ENCODE measurements at regions not wholly inside any gene's neighbourhood (a gene's known extent, or its start where the extent isn't known, plus 50 kb on each side); places are given as distances from the start of the nearest gene placed in this dataset.

- no peak overlapping the region for H3K18ac ChIP-seq (ENCODE audit: extremely low read depth, low read length)
- no peak overlapping the region for H2BK12ac ChIP-seq (ENCODE audit: low read depth, low read length)
- DNase-seq (ENCODE audit: low read depth in 1 of 2, low spot score in 2 of 2), result no peak
- no peak overlapping the region for H3K4me3 ChIP-seq (ENCODE audit: extremely low read depth in 1 of 4, insufficient read depth in 2 of 4, low read depth in 3 of 4, low read length in 4 of 4)
- no peak overlapping the region for H2BK20ac ChIP-seq (ENCODE audit: low read length)
- H3K23me2 ChIP-seq (ENCODE audit: low read depth, low read length), result no peaks in the 10 kb centered on the region
- H3K23ac ChIP-seq (ENCODE audit: insufficient read length), result no peak overlapping the region
- TF ChIP-seq JUND (IDR thresholded peaks at IDR 0.05; ENCODE audit: low read length) (peak; percentile 32; the same call in 1 of the 2 replicates), TBP (IDR thresholded peaks at IDR 0.05; ENCODE audit: low read depth, low read length) (no peak)
- H3K36me3 ChIP-seq (ENCODE audit: control insufficient read depth in 2 of 4, insufficient read depth in 4 of 4, low read length in 3 of 4), result no peaks in the 10 kb centered on the region; a peak in 1 of 8 replicates
- no peak overlapping the region for H3K9ac ChIP-seq (replicated peaks in 1 of 4; ENCODE audit: extremely low read depth in 1 of 4, low read depth in 3 of 4, low read length in 3 of 4)
- H2BK5ac ChIP-seq (ENCODE audit: low read depth, low read length), result no peak overlapping the region
- no peaks in the 10 kb centered on the region for H3K79me2 ChIP-seq (ENCODE audit: control insufficient read depth in 1 of 2, insufficient read depth in 2 of 2, low read length in 2 of 2)
- 80% methylated on average over 4 of the region's 4 CpGs; no CpG with 5 or more reads in 1 of the 2 experiments for WGBS, 2 experiments (ENCODE audit: extremely low coverage in 1 of 2, insufficient coverage in 1 of 2, insufficient read length in 1 of 2, insufficient replicate concordance in 2 of 2, low coverage in 1 of 2, low lambda C conversion rate in 2 of 2, missing lambda C conversion rate in 1 of 2)
- peaks cover 12% of the 10 kb centered on the region in 2 experiments; a peak in 3 of 4 replicates for H3K9me3 ChIP-seq (ENCODE audit: insufficient read depth in 2 of 2, low read depth in 1 of 2, low read length in 1 of 2)
- H3K4ac ChIP-seq (replicated peaks; ENCODE audit: insufficient read length, low read depth, low read length), result no peak overlapping the region
- no peak overlapping the region for H3K4me2 ChIP-seq (ENCODE audit: insufficient read depth in 1 of 2, low read depth in 2 of 2, low read length in 2 of 2)
- H4K5ac ChIP-seq (ENCODE audit: insufficient read length, low read depth, low read length), result no peak overlapping the region
- CTCF ChIA-PET (ENCODE audit: partially characterized antibody), result interaction anchor here (0.9 to 2.0 kb wide), 5 partner anchors 29 to 352 kb away, joined by 3 to 8 read pairs (median 4); no protein-coding TSS in a partner anchor
- H4K8ac ChIP-seq (ENCODE audit: extremely low read depth, insufficient read depth, low read length), result no peak overlapping the region
- H3K56ac ChIP-seq (replicated peaks; ENCODE audit: insufficient read length, low read depth, low read length), result no peak overlapping the region
- no peak overlapping the region for H4K91ac ChIP-seq (replicated peaks; ENCODE audit: insufficient read length, low read length)
- H2BK120ac ChIP-seq (replicated peaks; ENCODE audit: low read depth, low read length), result no peak overlapping the region
- POLR2A ChIA-PET (ENCODE audit: partially characterized antibody), result no interaction called here
- no peak overlapping the region for H2AK5ac ChIP-seq (ENCODE audit: low read depth, low read length)
- no peaks in the 10 kb centered on the region for H4K20me1 ChIP-seq (replicated peaks in 1 of 2; ENCODE audit: control insufficient read depth in 1 of 2, insufficient read depth in 2 of 2, low read length in 2 of 2)
- H3K14ac ChIP-seq (ENCODE audit: insufficient read length), result no peak overlapping the region
- H2AFZ ChIP-seq (ENCODE audit: low read length), result no peak overlapping the region
- H3K79me1 ChIP-seq (ENCODE audit: low read depth, low read length), result no peaks in the 10 kb centered on the region
- no peak overlapping the region for H2BK15ac ChIP-seq (ENCODE audit: low read length)
- no peak overlapping the region for H3K27ac ChIP-seq (ENCODE audit: low read depth, low read length)
- peaks cover 0 to 1% (median 0%) of the 10 kb centered on the region in 4 experiments; a peak in 2 of 7 replicates for H3K27me3 ChIP-seq (replicated peaks in 1 of 4; ENCODE audit: control insufficient read depth in 3 of 4, extremely low read depth in 1 of 4, insufficient read depth in 3 of 4, low read length in 3 of 4)
- no peak for FAIRE-seq
- peaks cover 0 to 8% (median 1%) of the 10 kb centered on the region in 4 experiments; a peak in 4 of 7 replicates for H3K4me1 ChIP-seq (replicated peaks in 1 of 4; ENCODE audit: control insufficient read depth in 3 of 4, insufficient read depth in 4 of 4, low read length in 3 of 4)
Measured at GRCh38 chr5:9927521-9927997, 297.4 kb upstream of the TAS2R1 start.
